Lung (tissue), 11 donors: ENCODE measurements at regions not wholly inside any gene's neighbourhood (a gene's known extent, or its start where the extent isn't known, plus 50 kb on each side); places are given as distances from the start of the nearest gene placed in this dataset.

Experiments
- ATAC-seq: fragments of 200-7000 bp; cut with Tn5 transposase; one replicate; pipeline ENCODE4 v1.9.1; 2020; ENCODE audit warnings: moderate number of reproducible peaks; ENCODE audit not compliant: insufficient read depth, low FRiP score
- DNase-seq, 3 donors: peaks; one replicate each; pipeline ENCODE4 v3.0.0-alpha.2; 2013 to 2017
- H3K27ac ChIP-seq, 2 donors: one replicate each; pipeline ENCODE4 v1.5.1; 2013; ENCODE audit warnings: mild to moderate bottlenecking in 2 of 2, moderate library complexity in 2 of 2, control low read depth in 1 of 2, inconsistent platforms in 1 of 2, low read depth in 1 of 2, low read length in 1 of 2
- H3K27me3 ChIP-seq, 3 donors: one replicate each; pipeline ENCODE4 v1.5.1; 2013; ENCODE audit warnings: low read length in 2 of 3; ENCODE audit not compliant: control insufficient read depth in 3 of 3, insufficient read depth in 3 of 3
- H3K36me3 ChIP-seq, 4 donors: one replicate each; pipeline ENCODE4 v1.5.1; 2013; ENCODE audit warnings: low read length in 4 of 4, mild to moderate bottlenecking in 1 of 4, moderate library complexity in 1 of 4; ENCODE audit not compliant: control insufficient read depth in 4 of 4, insufficient read depth in 4 of 4
- H3K4me1 ChIP-seq, 5 donors: one replicate each; pipeline ENCODE4 v1.5.1; 2013; ENCODE audit warnings: low read length in 5 of 5, mild to moderate bottlenecking in 2 of 5, moderate library complexity in 1 of 5; ENCODE audit not compliant: control insufficient read depth in 5 of 5, insufficient read depth in 5 of 5
- H3K4me3 ChIP-seq: one replicate; pipeline ENCODE4 v1.5.1; 2013; ENCODE audit warnings: mild to moderate bottlenecking, control low read depth, moderate library complexity
- H3K9ac ChIP-seq, 2 donors: one replicate each; pipeline ENCODE4 v1.5.1; 2013; ENCODE audit warnings: low read length in 2 of 2, control low read depth in 1 of 2; ENCODE audit not compliant: insufficient read depth in 1 of 2
- H3K9me3 ChIP-seq, 4 donors: one replicate each; pipeline ENCODE4 v1.5.1; 2013; ENCODE audit warnings: low read length in 3 of 4, mild to moderate bottlenecking in 1 of 4, moderate library complexity in 1 of 4; ENCODE audit not compliant: control insufficient read depth in 4 of 4, insufficient read depth in 3 of 4
- WGBS, 2 donors: extraction: QIAGEN DNeasy Blood & Tissue Kit; methylation state at CpG; one replicate each; pipeline ENCODE4 v1.1.7; 2013; 5-methylcytosine and 5-hydroxymethylcytosine counted together
- TF ChIP-seq, protein P1 (sequence below): IDR thresholded peaks from 2 replicates; pipeline ENCODE4 v1.5.1; 2012; ENCODE audit warnings: mild to moderate bottlenecking; ENCODE audit errors: control extremely low read depth, extremely low read depth
- donor health status: control.
- donor health status: control.
- donor health status: Bipolar disorder and iron deficiency.
- donor health status: healthy.
- donor health status: DM: yes; HTN: yes; CAD: no.

DNA sequence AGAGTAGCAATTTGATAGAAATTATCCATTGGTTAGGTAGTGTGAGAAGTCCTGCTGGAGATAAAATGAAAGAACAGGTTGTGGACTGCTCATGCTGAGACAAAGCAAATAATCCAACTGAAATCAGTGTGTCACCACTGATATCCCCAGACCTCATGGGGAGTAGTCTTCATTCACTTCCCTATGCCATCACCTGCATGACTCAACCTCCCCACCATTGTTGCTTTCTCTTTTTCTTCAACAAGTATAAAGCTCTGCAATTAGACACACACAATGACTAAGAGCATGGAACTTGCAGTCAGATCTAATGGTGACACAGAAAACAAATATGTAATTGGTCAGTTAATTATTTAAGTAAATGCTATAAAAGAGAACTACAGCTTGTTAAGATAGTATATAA is 475.3 kb downstream of the RIT2 start:
- Histone ChIP-seq H3K36me3 (no peaks in the 10 kb centered on the region), H3K4me3 (no peak overlapping the region), H3K4me1 (no peaks in the 10 kb centered on the region), H3K27me3 (no peaks in the 10 kb centered on the region), H3K9me3 (no peaks in the 10 kb centered on the region), H3K27ac (no peak overlapping the region), H3K9ac (no peak overlapping the region)
- DNase-seq (no peak), ATAC-seq (no peak)
- TF ChIP-seq, protein P1, sequence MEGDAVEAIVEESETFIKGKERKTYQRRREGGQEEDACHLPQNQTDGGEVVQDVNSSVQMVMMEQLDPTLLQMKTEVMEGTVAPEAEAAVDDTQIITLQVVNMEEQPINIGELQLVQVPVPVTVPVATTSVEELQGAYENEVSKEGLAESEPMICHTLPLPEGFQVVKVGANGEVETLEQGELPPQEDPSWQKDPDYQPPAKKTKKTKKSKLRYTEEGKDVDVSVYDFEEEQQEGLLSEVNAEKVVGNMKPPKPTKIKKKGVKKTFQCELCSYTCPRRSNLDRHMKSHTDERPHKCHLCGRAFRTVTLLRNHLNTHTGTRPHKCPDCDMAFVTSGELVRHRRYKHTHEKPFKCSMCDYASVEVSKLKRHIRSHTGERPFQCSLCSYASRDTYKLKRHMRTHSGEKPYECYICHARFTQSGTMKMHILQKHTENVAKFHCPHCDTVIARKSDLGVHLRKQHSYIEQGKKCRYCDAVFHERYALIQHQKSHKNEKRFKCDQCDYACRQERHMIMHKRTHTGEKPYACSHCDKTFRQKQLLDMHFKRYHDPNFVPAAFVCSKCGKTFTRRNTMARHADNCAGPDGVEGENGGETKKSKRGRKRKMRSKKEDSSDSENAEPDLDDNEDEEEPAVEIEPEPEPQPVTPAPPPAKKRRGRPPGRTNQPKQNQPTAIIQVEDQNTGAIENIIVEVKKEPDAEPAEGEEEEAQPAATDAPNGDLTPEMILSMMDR = no peak

GRCh38 chr18:42641996-42642395 is 473.5 kb downstream of the RIT2 start:
- no peaks in the 10 kb centered on the region for H3K9me3 ChIP-seq
- no peak overlapping the region for H3K9ac ChIP-seq
- DNase-seq (no peak), ATAC-seq (no peak)
- H3K4me1 ChIP-seq = no peaks in the 10 kb centered on the region
- no peaks in the 10 kb centered on the region for H3K36me3 ChIP-seq
- TF ChIP-seq, protein P1 = no peak
- H3K27ac ChIP-seq = no peak overlapping the region
- H3K27me3 ChIP-seq = no peaks in the 10 kb centered on the region
- 92 to 94% methylated on average over 5 of the region's 5 CpGs for WGBS, 2 donors
- H3K4me3 ChIP-seq = no peak overlapping the region

DNA sequence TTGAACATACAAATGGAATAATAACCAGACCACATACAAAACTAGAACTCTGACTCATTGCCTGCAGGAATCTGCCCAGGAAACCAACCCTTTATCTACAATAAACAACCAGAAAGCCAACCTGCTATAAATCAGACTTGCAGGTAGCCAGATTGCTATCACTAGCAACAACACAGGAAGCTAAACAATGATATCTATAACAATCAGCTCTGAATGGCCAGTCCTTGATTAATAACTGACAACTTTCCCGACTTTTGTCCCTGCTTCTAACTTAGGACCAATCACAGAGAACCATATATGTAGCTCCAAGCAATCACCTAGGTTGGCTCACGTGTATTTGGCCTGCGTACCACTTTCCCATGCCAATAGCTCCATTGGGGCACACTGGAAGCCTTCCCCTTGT is 470.8 kb downstream of the RIT2 start:
- H3K36me3 ChIP-seq = no peaks in the 10 kb centered on the region
- DNase-seq (no peak), ATAC-seq (no peak)
- no peak overlapping the region for H3K27ac ChIP-seq
- 41 to 42% methylated on average over 3 of the region's 3 CpGs for WGBS, 2 donors
- no peaks in the 10 kb centered on the region for H3K27me3 ChIP-seq
- no peak overlapping the region for H3K9ac ChIP-seq
- no peak overlapping the region for H3K4me3 ChIP-seq
- no peaks in the 10 kb centered on the region for H3K4me1 ChIP-seq
- TF ChIP-seq, protein P1 = no peak
- H3K9me3 ChIP-seq = no peaks in the 10 kb centered on the region

DNA sequence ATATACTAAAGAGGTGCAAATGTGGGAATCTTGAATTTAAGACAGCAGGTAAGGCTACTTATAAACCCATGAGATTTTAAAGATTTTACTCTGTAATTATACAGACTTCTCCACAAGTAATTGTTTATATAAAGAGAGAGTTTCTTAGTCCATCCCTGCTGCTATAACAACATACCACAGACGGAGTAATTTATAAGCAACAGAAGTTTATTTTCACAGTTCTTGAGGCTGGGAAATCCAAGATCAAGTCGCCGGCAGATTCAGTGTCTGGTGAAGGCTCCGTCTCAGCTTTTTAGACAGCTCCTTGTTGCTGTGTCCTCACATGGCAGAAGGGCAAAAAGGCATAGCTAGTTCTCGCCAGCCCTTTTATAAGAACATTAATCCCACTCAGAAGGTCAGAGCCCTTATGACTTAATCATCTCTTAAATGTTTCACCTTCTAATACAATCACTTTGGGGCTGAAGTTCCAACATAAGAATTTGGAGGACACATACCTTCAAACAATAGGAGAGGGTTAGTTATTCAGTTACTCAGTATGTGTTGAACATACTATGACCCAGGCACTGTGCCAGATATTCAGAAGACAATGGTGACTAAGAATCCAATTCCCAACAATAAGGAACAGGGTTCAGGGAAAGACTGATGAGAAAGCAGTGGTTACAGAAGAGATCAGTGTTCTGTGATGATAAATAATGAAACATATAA is 466.0 kb downstream of the RIT2 start:
- Histone ChIP-seq H3K27ac (no peak overlapping the region), H3K4me3 (no peak overlapping the region), H3K27me3 (no peaks in the 10 kb centered on the region), H3K9ac (no peak overlapping the region), H3K9me3 (no peaks in the 10 kb centered on the region), H3K36me3 (no peaks in the 10 kb centered on the region), H3K4me1 (no peaks in the 10 kb centered on the region)
- no peak for ATAC-seq
- 80 to 88% methylated on average over 5 of the region's 5 CpGs for WGBS, 2 donors
- no peak for DNase-seq
- TF ChIP-seq, protein P1 = no peak
